ENCODE measurements at regions not wholly inside any gene's neighbourhood (a gene's known extent, or its start where the extent isn't known, plus 50 kb on each side); places are given as distances from the start of the nearest gene placed in this dataset.
A peak's percentile ranks its signal among the peaks of the same experiment; 100 is the strongest.

- DNase-seq, result no peak
These were observed 74.7 kb upstream of the PIWIL1 start for GRCh38 chr12:130263025-130263424.

DNA sequence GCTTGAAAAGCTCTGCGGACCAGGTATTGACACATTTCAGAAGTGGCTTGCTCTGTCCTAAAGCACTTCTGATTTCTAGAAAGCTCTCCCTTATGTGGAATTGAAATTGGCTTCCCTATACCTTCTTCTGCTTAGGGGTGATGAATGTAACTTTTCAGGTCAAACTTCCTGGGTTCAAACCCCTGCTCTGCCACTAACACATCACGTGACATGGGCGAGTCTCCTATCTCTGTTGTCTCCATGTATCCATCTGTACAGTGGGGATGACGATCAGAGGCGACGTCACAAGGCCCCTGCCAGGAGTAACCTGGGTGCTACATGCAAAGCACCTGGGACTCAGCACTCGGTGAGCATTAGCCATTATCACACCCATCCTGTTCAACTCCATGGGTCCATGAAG, 73.7 kb upstream of the PIWIL1 start:
- no peak for DNase-seq

DNA sequence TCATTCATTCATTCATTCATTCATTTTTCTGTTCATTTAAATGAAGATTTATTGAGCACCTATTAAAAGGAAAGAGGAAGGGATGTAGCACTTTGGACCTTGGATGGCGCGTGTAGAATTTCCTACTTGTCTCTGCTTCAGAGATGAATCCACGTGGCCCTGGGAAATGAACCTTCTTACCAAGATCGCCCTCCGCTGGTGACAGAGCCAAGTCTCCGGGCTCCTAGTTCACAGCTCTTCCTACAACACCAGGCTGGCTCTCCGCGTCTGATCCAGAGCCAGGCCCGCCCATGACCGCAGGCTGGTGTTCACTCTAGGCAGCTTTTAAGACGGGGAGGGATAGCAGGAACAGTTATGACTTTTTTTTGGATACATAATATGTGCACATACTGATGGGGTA, 70.9 kb upstream of the PIWIL1 start:
- DNase-seq, result no peak

- no peak for DNase-seq
These were observed 57.5 kb upstream of the PIWIL1 start for GRCh38 chr12:130280231-130280630.

DNA sequence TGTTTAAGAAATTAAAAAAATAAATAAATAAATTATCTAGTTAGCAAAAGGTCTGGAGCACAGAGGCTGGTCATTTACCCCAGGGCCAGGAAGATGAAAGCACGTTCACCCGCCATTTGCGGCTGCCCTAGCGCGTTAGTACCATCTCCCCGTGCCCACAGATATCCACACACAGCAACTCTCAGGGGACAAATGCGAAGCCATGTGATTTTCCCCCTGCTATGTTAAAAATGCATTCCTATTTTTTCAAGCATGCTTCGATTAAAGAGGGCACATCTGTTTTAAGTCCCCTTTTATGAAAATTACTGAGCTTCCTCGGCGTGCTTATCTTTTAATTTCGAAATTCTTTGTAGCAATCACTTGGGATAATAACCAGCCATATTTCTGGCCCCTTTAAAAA, 56.9 kb upstream of the PIWIL1 start:
- DNase-seq, result no peak

DNA sequence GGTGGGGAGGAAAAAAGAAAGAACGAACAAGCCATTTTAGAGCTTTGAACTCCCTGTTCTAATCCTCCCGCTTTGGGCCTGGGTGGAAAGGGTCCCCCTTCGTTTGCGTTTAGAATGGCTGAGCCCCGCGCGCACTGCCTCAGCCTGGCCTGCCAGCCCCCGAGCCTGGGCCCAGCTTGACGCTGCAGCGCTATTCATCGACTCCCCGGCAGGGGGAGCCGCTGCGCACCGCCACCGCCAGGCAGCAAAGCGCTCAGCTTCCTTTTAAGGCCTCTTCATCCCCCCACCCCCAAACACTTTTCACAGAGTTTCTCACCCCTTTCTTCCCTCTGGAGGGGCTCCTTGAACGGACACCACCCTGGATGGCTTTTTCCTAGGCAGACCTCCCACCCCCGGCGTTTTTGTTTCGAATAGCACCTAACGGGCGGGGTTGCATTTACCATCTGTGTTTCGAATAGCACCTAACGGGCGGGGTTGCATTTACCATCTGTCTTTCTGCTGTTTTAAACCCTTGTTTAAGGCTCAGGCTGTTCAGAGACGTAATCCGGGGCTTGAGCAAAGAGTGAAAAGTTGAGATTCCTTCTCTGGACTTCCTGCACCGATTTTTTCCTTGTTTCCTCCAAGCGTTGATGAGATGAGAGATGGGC, 56.4 kb upstream of the PIWIL1 start:
- no peak for DNase-seq

GRCh38 chr12:130286041-130286440, 51.6 kb upstream of the PIWIL1 start:
- DNase-seq, result peak; percentile 23

DNA sequence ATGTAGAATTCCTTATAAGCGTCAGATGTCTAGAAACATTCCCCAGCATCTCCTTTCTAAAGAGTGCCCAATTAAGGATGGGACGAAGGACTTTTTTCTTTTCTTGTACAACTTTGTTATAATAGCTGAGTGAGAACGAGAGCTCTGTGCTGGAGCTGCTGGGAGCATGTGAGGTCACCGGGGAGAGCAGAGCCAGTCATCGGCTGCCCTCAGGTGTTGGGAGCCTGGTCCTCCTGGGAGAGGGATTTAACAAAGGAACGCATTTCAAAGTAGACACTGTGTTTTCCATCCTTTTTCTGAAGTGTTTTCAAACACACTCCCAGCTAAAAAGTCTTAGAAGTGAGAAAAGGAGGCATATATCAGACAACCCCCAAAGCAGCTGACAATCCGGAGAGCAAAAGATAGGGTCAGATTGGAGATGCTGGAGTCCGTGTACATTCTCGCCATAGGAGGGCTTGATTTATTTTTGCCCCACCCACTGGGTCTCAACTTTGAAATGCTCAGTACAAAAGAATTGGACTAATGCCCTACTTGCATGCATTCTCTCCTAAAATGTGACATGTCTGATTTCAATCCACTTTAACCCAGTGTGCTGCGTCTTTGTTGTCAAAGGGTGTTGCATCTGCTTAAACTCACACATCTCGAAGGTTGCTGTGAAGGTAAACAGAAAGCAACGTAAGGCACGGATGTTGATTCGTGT, 50.8 kb upstream of the PIWIL1 start:
- DNase-seq, result no peak

Measured in NCI-H1092 treated with DMSO at 0.1 percent for 48 hours (cell line).